Sigmoid colon (tissue), 4 donors: ENCODE measurements at regions not wholly inside any gene's neighbourhood (a gene's known extent, or its start where the extent isn't known, plus 50 kb on each side); places are given as distances from the start of the nearest gene placed in this dataset.
"Not testable (repeated sequence)": the region's sequence is repeated elsewhere in the genome, so short reads cannot be mapped to it uniquely, and the experiment has no call there.

Source experiments
- CTCF ChIP-seq, 4 experiments: fragments of 450-650 bp in 3 of 4; fragments of 200-600 bp in 1 of 4; IDR thresholded peaks; one replicate each; pipeline ENCODE4 v1.5.1; 2016 to 2019; ENCODE audit warnings: antibody characterized with exemption in 4 of 4, mild to moderate bottlenecking in 3 of 4, moderate library complexity in 2 of 4
- EP300 ChIP-seq, 4 donors: sonication (generic); formaldehyde crosslinking; IDR thresholded peaks; one replicate each; pipeline ENCODE4 v1.6.1; 2017; ENCODE audit warnings: antibody characterized with exemption in 4 of 4
- POLR2A ChIP-seq, 2 donors: fragments of 450-650 bp; IDR thresholded peaks; one replicate each; pipeline ENCODE4 v1.6.1; 2016; ENCODE audit warnings: antibody characterized with exemption in 2 of 2, mild to moderate bottlenecking in 2 of 2, moderate library complexity in 2 of 2
- POLR2AphosphoS5 ChIP-seq, 4 donors: sonication (generic); formaldehyde crosslinking; IDR thresholded peaks; one replicate each; pipeline ENCODE4 v1.6.1; 2017; ENCODE audit warnings: antibody characterized with exemption in 4 of 4

GRCh38 chr3:75288972-75289574 is 375.1 kb upstream of the FRG2C start:
- TF ChIP-seq EP300, CTCF, POLR2AphosphoS5, POLR2A (IDR thresholded peaks at IDR 0.05): not testable (repeated sequence)
